Spleen (tissue), 11 donors: ENCODE measurements at regions not wholly inside any gene's neighbourhood (a gene's known extent, or its start where the extent isn't known, plus 50 kb on each side); places are given as distances from the start of the nearest gene placed in this dataset.

ENCODE experiments used
- DNase-seq: peaks from one replicate; pipeline ENCODE4 v3.0.0-alpha.2; 2020
- H3K27ac ChIP-seq, 8 donors: fragments of 200-600 bp; sonication (generic) in 7 of 8; 1 replicate in 4 of 8; 2 replicates in 4 of 8; pipeline versions ENCODE4 v1.5.0 to v1.8.0; 2016 to 2021; ENCODE audit warnings: inconsistent platforms in 4 of 8, mild to moderate bottlenecking in 4 of 8, moderate library complexity in 1 of 8
- H3K27me3 ChIP-seq, 7 donors: fragments of 200-600 bp; sonication (generic) in 6 of 7; replicated peaks in 1 of 7; 1 replicate in 4 of 7; 2 replicates in 3 of 7; pipeline versions ENCODE4 v1.5.0 to v1.8.0; 2016 to 2021; ENCODE audit warnings: inconsistent platforms in 3 of 7, mild to moderate bottlenecking in 1 of 7
- H3K36me3 ChIP-seq, 6 donors: fragments of 200-600 bp; sonication (generic) in 5 of 6; 1 replicate in 4 of 6; 2 replicates in 2 of 6; pipeline versions ENCODE4 v1.5.0 to v1.8.0; 2016 to 2021; ENCODE audit warnings: inconsistent platforms in 2 of 6
- H3K4me1 ChIP-seq, 6 donors: fragments of 200-600 bp; sonication (generic) in 5 of 6; 1 replicate in 3 of 6; 2 replicates in 3 of 6; pipeline versions ENCODE4 v1.5.0 to v1.8.0; 2016 to 2021; ENCODE audit warnings: inconsistent platforms in 3 of 6
- H3K4me3 ChIP-seq, 8 donors: fragments of 200-600 bp; sonication (generic) in 7 of 8; 1 replicate in 4 of 8; 2 replicates in 4 of 8; pipeline versions ENCODE4 v1.5.0 to v1.8.0; 2016 to 2021; ENCODE audit warnings: inconsistent platforms in 4 of 8, mild to moderate bottlenecking in 4 of 8, moderate library complexity in 2 of 8
- H3K9me3 ChIP-seq, 8 donors: fragments of 200-600 bp; sonication (generic) in 7 of 8; 1 replicate in 4 of 8; 2 replicates in 4 of 8; pipeline versions ENCODE4 v1.5.0 to v1.8.0; 2016 to 2021; ENCODE audit warnings: inconsistent platforms in 4 of 8
- POLR2A ChIP-seq, 3 donors: fragments of 450-650 bp; IDR thresholded peaks; one replicate each; pipeline ENCODE4 v1.5.1; 2017; ENCODE audit warnings: antibody characterized with exemption in 3 of 3, mild to moderate bottlenecking in 1 of 3
- POLR2AphosphoS5 ChIP-seq, 3 donors: sonication (generic); formaldehyde crosslinking; IDR thresholded peaks; one replicate each; pipeline ENCODE4 v1.5.1; 2017; ENCODE audit warnings: antibody characterized with exemption in 3 of 3
- WGBS, 5 donors: extraction: QIAGEN DNeasy Blood & Tissue Kit in 3 of 5; methylation state at CpG; one replicate each; pipeline versions ENCODE4 v1.1.5 to v1.1.7; 2013 to 2018; 5-methylcytosine and 5-hydroxymethylcytosine counted together
- intact Hi-C: fragments of 100-400 bp; cut with DNase I; formaldehyde crosslinking; loops from one replicate; pipeline ENCODE4 v1.15.0; 2023; ENCODE audit warnings: low total_unique reads
- TF ChIP-seq, protein P1 (sequence below), 11 experiments: fragments of 200-600 bp in 7 of 11; fragments of 450-650 bp in 4 of 11; sonication (generic) in 4 of 11; IDR thresholded peaks in 8 of 11; conservative IDR thresholded peaks in 3 of 11; 1 replicate in 7 of 11; 2 replicates in 4 of 11; pipeline versions ENCODE4 v1.4.0 to v1.8.0; 2016 to 2021; ENCODE audit warnings: antibody characterized with exemption in 11 of 11, inconsistent platforms in 4 of 11, mild to moderate bottlenecking in 1 of 11
- donor health status: healthy with polysubstance abuse.
- donor health status: DM: no; HTN: no; CAD: no; lungs with moderate emphysema.
- donor health status: DM: no; HTN: no; CAD: no.
- donor health status: Bipolar disorder and iron deficiency.
- donor health status: healthy.
- donor health status: DM: no; HTN: no; CAD: no.
- donor health status: DM: yes; HTN: yes; CAD: no.

DNA sequence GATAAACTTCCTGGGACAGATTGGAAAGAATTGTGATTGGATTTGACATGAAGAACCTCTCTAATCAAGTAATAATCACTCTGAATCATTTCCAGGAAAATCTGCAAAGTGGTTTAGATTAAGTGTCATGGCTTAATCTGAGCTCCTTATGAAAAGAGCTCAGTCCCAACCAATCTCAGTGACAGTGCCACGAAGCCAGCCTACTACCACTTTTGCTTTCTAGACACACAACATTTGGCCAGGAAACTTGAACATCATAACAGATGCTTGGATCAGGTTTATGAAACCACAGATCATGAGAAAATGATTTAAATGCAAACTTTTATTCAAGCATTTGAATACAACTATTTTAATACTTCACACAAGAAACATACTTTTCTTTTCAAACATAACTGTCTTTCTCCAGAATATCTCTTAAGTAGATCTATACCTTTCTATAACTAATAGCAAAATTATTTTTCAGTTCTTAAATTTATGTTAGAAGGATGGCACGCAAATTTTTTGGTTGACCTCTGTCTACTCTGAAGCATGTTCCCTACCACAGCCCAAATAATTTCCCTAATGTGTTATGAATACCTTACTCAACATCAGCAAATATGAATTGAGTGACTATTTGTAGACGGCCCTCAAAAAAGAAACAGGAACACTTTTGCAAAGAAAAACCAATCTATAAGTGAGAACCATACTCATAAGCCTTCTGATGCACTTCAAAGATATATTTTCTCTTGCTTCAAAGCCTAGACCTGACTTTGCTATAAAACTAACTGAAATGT, 495.0 kb upstream of the ZNF385D start:
- WGBS, 5 donors = 57 to 84% (median 59%) methylated on average over 3 of the region's 3 CpGs
- H3K9me3 ChIP-seq = no peaks in the 10 kb centered on the region
- no peak for DNase-seq
- no peak overlapping the region for H3K4me3 ChIP-seq
- intact Hi-C loops = no loop called here
- H3K4me1 ChIP-seq = no peaks in the 10 kb centered on the region
- H3K27me3 ChIP-seq = no peaks in the 10 kb centered on the region
- no peak overlapping the region for H3K27ac ChIP-seq
- no peaks in the 10 kb centered on the region for H3K36me3 ChIP-seq
- TF ChIP-seq, protein P1, sequence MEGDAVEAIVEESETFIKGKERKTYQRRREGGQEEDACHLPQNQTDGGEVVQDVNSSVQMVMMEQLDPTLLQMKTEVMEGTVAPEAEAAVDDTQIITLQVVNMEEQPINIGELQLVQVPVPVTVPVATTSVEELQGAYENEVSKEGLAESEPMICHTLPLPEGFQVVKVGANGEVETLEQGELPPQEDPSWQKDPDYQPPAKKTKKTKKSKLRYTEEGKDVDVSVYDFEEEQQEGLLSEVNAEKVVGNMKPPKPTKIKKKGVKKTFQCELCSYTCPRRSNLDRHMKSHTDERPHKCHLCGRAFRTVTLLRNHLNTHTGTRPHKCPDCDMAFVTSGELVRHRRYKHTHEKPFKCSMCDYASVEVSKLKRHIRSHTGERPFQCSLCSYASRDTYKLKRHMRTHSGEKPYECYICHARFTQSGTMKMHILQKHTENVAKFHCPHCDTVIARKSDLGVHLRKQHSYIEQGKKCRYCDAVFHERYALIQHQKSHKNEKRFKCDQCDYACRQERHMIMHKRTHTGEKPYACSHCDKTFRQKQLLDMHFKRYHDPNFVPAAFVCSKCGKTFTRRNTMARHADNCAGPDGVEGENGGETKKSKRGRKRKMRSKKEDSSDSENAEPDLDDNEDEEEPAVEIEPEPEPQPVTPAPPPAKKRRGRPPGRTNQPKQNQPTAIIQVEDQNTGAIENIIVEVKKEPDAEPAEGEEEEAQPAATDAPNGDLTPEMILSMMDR (IDR thresholded peaks at IDR 0.05 in 8 of 11, conservative IDR thresholded peaks at IDR 0.05 in 3 of 11) = no peak
- TF ChIP-seq POLR2AphosphoS5 (IDR thresholded peaks at IDR 0.05) (no peak), POLR2A (IDR thresholded peaks at IDR 0.05) (no peak)

DNA sequence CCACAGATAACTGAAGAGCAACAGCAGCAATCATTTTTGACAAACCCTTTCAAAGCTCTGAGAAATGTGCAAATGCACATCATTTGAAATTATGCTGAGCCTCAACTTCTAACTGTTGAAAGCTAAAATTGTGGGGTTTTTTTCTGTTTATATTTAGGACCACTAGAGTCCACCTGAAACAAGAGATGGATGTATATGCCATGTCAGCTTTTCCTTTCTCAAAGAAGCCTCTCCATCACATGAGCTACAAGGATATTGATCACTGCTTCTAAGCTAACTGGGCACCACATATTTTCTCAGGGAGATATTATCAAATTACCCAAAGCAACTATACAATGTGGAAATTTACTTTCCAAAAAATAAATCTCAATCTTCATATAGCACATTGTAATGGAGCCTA, 498.6 kb upstream of the ZNF385D start:
- TF ChIP-seq, protein P1 (IDR thresholded peaks at IDR 0.05 in 8 of 11, conservative IDR thresholded peaks at IDR 0.05 in 3 of 11) = no peak
- TF ChIP-seq POLR2AphosphoS5 (IDR thresholded peaks at IDR 0.05) (no peak), POLR2A (IDR thresholded peaks at IDR 0.05) (no peak)
- DNase-seq = no peak
- H3K27ac ChIP-seq = no peak overlapping the region
- no peaks in the 10 kb centered on the region for H3K27me3 ChIP-seq
- intact Hi-C loops = no loop called here
- H3K9me3 ChIP-seq = no peaks in the 10 kb centered on the region
- H3K4me3 ChIP-seq = no peak overlapping the region
- no peaks in the 10 kb centered on the region for H3K4me1 ChIP-seq
- no peaks in the 10 kb centered on the region for H3K36me3 ChIP-seq

DNA sequence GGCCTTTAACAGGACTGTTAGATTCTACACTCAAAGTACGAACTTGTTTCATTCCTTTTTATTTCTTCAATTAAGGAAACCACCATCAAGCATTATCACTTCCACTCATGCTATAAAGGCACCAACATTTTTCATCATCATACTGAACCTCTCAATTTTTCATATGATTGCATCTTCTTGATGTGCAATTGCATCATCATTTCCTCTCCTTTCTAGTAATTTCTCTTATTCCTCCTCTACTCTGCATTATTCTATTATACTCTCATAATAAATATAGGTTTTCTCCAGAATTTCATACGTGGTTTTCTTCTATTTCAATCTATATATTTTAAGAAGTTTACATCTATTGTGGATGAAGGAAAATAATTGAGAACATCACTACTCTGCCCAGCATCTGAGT, 506.2 kb upstream of the ZNF385D start:
- Histone ChIP-seq H3K27ac (no peak overlapping the region), H3K9me3 (no peaks in the 10 kb centered on the region), H3K36me3 (no peaks in the 10 kb centered on the region), H3K27me3 (no peaks in the 10 kb centered on the region), H3K4me1 (no peaks in the 10 kb centered on the region), H3K4me3 (no peak overlapping the region)
- TF ChIP-seq POLR2AphosphoS5 (IDR thresholded peaks at IDR 0.05) = no peak
- TF ChIP-seq, protein P1 (IDR thresholded peaks at IDR 0.05 in 8 of 11, conservative IDR thresholded peaks at IDR 0.05 in 3 of 11) = no peak
- WGBS, 5 donors = 51 to 68% (median 56%) methylated on average over 2 of the region's 2 CpGs
- DNase-seq = no peak
- intact Hi-C loops = no loop called here

DNA sequence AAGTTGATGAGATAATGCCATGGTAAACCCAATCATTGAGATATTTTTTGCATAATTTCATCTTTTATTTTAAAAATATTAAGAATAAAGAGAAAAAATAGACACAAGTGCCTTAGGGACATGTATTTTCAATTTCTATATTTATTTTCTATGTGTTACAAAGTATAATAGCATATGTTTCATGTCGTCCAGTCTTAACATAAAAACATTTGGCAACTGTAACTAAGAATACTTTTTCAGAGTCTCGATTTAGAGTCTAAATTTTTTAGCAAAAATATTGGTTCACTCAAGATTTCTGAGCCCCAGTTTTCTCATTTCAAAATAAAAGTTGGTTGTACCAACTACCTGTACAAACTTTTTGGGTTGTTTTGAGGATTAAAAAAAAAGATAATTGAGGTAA, 511.4 kb upstream of the ZNF385D start:
- 50 to 81% (median 65%) methylated on average over 2 of the region's 2 CpGs for WGBS, 5 donors
- DNase-seq = no peak
- Histone ChIP-seq H3K36me3 (no peaks in the 10 kb centered on the region), H3K4me3 (no peak overlapping the region), H3K4me1 (no peaks in the 10 kb centered on the region), H3K27ac (no peak overlapping the region), H3K27me3 (no peaks in the 10 kb centered on the region), H3K9me3 (no peaks in the 10 kb centered on the region)
- intact Hi-C loops = no loop called here
- no peak for TF ChIP-seq POLR2AphosphoS5 (IDR thresholded peaks at IDR 0.05)
- no peak for TF ChIP-seq POLR2A (IDR thresholded peaks at IDR 0.05)
- TF ChIP-seq, protein P1 (IDR thresholded peaks at IDR 0.05 in 8 of 11, conservative IDR thresholded peaks at IDR 0.05 in 3 of 11) = no peak
